ENCODE measurements at regions not wholly inside any gene's neighbourhood (a gene's known extent, or its start where the extent isn't known, plus 50 kb on each side); places are given as distances from the start of the nearest gene placed in this dataset.
"Not testable (repeated sequence)": the region's sequence is repeated elsewhere in the genome, so short reads cannot be mapped to it uniquely, and the experiment has no call there.

DNA sequence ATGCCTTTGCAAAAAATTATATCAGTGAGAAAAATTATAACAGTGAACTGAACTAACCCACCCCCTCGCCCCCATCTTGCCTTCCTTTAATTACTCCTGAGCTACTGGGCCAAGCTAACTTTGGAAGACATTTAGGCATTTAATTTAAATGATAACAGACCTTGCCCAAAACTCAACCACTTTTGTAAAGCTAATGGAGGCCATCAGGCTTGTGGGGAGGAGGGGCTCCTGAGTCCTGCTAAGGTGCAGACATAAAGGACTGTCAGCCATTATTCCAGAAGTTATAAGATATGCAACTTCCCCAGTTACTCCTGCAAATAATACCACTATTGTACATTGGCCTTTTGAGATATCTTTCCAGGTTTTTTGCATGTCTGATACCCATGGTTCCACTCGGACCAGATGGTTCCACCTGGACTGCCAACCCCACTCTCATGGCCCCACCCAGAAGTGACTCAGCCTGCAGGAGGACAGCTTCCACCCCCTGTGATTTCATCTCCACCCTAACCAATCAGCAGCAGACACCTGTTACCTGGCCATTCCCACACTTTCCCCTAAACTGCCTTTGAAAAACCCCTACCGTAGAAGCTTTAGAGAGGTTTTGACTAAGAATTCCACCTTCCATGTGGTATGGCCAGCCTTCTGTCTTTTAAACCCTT, 805.4 kb upstream of the CDH6 start:
- TF ChIP-seq, protein P1, sequence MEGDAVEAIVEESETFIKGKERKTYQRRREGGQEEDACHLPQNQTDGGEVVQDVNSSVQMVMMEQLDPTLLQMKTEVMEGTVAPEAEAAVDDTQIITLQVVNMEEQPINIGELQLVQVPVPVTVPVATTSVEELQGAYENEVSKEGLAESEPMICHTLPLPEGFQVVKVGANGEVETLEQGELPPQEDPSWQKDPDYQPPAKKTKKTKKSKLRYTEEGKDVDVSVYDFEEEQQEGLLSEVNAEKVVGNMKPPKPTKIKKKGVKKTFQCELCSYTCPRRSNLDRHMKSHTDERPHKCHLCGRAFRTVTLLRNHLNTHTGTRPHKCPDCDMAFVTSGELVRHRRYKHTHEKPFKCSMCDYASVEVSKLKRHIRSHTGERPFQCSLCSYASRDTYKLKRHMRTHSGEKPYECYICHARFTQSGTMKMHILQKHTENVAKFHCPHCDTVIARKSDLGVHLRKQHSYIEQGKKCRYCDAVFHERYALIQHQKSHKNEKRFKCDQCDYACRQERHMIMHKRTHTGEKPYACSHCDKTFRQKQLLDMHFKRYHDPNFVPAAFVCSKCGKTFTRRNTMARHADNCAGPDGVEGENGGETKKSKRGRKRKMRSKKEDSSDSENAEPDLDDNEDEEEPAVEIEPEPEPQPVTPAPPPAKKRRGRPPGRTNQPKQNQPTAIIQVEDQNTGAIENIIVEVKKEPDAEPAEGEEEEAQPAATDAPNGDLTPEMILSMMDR (IDR thresholded peaks at IDR 0.05; ENCODE audit: low read depth, low read length): no peak
- no peak overlapping the region for H3K4me3 ChIP-seq (ENCODE audit: low read depth, low read length)

DNA sequence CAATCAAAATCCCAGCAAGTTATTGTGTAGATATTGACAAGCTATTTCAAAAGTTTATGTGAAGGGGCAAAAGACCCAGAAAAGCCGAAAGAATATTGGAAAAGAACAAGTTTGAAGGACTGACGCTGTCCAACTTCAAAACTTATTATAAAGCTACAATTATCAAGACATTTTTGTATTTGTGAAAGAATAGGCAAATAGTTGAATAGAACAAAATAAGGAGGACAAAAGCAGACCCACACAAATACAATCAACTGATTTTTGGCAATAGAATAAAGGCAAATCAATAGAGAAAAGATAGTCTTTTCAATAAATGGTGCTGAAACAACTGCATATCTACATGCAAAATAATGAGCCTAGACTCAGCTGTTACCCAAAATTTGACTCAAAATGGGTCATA, 807.7 kb upstream of the CDH6 start:
- no peak overlapping the region for H3K4me3 ChIP-seq (ENCODE audit: low read depth, low read length)
- TF ChIP-seq, protein P1 (IDR thresholded peaks at IDR 0.05; ENCODE audit: low read depth, low read length): no peak

DNA sequence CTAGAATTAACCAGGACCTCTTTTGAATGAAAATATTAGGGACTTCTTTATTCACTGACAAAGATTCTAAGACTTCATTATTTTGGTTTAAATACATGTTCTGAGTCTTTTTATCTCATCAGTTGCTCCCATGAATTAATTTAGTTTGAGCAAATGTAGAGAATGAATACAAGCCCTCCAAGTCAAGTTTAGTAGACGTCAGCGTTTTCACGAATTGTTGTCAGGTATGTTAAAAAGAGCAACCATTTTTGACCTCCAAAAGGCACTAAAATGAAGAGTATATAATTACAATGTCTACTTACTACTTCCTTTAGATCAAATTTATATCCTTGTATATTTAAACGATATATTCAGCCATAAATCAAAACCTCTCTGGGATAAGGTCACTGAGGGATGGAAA, 809.3 kb upstream of the CDH6 start:
- TF ChIP-seq, protein P1 (IDR thresholded peaks at IDR 0.05; ENCODE audit: low read depth, low read length): no peak
- H3K4me3 ChIP-seq (ENCODE audit: low read depth, low read length): no peak overlapping the region

DNA sequence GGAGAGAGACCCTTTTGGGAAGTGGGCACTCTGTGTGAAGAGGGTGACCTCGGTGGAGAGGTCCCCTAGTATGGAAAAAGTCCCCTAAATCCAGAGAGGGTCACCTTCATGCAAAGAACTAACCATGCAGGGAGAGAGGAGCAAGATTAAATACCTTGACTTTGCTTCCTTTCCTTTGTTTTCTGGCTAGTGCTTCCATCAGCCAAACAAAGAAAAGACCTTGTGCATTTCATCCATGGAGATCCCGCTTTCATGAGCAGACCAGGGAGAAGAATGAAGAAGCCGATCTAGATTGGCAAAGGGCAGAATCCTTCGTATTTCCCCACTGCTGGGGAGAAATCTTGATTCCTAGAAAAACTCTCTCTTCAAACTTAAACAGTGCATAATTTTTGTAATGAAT, 813.3 kb upstream of the CDH6 start:
- TF ChIP-seq, protein P1 (IDR thresholded peaks at IDR 0.05; ENCODE audit: low read depth, low read length): no peak
- H3K4me3 ChIP-seq (ENCODE audit: low read depth, low read length): no peak overlapping the region

DNA sequence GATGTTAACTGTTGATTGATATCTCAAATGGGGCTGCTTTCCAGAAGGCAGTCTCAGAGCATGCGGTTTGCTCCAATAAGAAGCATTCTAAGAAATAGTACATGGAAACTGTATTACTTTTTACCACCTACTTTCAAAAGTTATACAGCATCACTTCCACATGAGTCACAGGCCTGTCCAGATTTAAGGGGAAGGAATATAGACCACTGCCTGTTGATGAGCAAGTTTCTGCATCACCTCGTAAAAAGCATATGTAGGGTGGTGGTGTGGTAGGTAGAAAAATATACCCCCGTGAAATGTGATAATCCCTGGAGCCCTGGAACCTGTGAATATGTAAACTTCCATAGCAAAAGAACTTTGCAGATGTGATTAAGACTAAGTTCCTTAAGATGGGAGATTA, 816.6 kb upstream of the CDH6 start:
- TF ChIP-seq, protein P1 (IDR thresholded peaks at IDR 0.05; ENCODE audit: low read depth, low read length): no peak
- H3K4me3 ChIP-seq (ENCODE audit: low read depth, low read length): no peak overlapping the region

DNA sequence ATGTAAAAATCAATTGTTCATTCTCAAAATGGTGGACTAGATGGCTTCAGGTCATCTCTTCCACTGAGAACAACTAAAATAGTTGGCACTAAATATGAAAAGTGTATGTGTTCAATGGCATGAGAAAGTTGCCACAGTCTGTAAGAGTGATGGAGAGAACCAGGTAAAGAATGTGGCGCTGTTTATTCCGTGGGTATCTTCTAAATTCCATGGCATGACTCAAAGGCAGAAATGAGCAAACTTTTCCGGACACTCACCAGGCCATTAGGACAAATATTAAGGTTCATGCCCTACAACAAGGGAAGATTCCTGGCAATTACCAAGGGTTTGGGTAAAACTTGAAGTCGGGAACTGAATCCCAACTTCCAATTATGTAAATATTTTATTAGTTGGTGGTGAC, 825.4 kb upstream of the CDH6 start:
- TF ChIP-seq, protein P1 (IDR thresholded peaks at IDR 0.05; ENCODE audit: low read depth, low read length): no peak
- H3K4me3 ChIP-seq (ENCODE audit: low read depth, low read length): no peak overlapping the region

DNA sequence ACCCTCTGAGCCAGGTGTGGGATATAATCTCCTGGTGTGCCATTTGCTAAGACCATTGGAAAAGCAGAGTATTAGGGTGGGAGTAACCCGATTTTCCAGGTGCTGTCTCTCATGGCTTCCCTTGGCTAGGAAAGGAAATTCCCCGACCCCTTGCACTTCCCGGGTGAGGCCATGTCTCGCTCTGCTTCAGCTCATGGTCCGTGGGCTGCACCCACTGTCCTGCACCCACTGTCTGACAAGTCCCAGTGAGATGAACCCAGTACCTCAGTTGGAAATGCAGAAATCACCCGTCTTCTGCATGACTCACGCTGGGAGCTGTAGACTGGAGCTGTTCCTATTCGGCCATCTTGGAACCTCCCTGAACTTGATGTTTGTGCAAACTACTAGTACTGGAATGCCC, 828.5 kb upstream of the CDH6 start:
- not testable (repeated sequence) for H3K4me3 ChIP-seq (ENCODE audit: low read depth, low read length)

DNA sequence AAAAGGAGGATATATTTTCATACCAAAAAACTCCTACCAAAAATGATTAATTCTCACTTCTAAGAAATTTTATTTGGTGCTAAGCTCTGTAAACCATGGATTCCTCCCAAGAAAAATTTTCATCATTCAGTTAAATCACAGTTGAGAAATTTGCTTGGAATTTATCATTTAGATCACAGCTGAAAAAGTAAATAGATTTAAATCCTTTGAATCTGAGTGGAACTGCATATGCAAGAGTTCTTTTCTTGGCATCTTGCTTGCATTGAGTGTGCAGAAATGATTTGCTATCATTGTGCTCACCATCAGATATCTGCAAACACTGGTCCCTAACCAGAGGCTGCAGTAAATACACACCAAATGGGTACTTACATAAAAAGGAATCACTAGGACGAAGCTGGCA, 836.1 kb upstream of the CDH6 start:
- TF ChIP-seq, protein P1 (IDR thresholded peaks at IDR 0.05; ENCODE audit: low read depth, low read length): no peak
- H3K4me3 ChIP-seq (ENCODE audit: low read depth, low read length): no peak overlapping the region

Measured in WI38 (cell line).